Smooth muscle cell (in vitro differentiated cells): ENCODE measurements at regions not wholly inside any gene's neighbourhood (a gene's known extent, or its start where the extent isn't known, plus 50 kb on each side); places are given as distances from the start of the nearest gene placed in this dataset.

Experiments used
- DNase-seq: peaks from one replicate; lab custom pipeline; 2025; ENCODE audit not compliant: unreplicated experiment; lab: John Stamatoyannopoulos, UW
- H2AFZ ChIP-seq: fragments of 200-600 bp; sonication (generic); 2 replicates; pipeline ENCODE4 v1.6.0; 2016; ENCODE audit warnings: antibody characterized with exemption, low read depth, mild to moderate bottlenecking
- H3F3A ChIP-seq: fragments of 200-600 bp; sonication (generic); 2 replicates; pipeline ENCODE4 v1.6.0; 2017; ENCODE audit warnings: antibody characterized with exemption, low read depth
- H3K27ac ChIP-seq: fragments of 200-600 bp; sonication (generic); 2 replicates; pipeline ENCODE4 v1.5.1; 2016; ENCODE audit warnings: low read depth, mild to moderate bottlenecking
- H3K27me3 ChIP-seq: fragments of 200-600 bp; sonication (generic); 2 replicates; pipeline ENCODE4 v1.6.1; 2016; ENCODE audit warnings: low read depth, mild to moderate bottlenecking
- H3K36me3 ChIP-seq: fragments of 200-600 bp; sonication (generic); 2 replicates; pipeline ENCODE4 v1.5.1; 2016; ENCODE audit warnings: low read depth
- H3K4me1 ChIP-seq: fragments of 200-600 bp; sonication (generic); 2 replicates; pipeline ENCODE4 v1.5.1; 2016; ENCODE audit warnings: low read depth
- H3K4me2 ChIP-seq: fragments of 200-600 bp; sonication (generic); 2 replicates; pipeline ENCODE4 v1.6.0; 2016; ENCODE audit warnings: mild to moderate bottlenecking
- H3K4me3 ChIP-seq: fragments of 200-600 bp; sonication (generic); 2 replicates; pipeline ENCODE4 v1.5.1; 2016; ENCODE audit warnings: mild to moderate bottlenecking
- H3K79me2 ChIP-seq: fragments of 200-600 bp; sonication (generic); 2 replicates; pipeline ENCODE4 v1.6.0; 2016; ENCODE audit warnings: low read depth, mild to moderate bottlenecking
- H3K9ac ChIP-seq: fragments of 200-600 bp; sonication (generic); 2 replicates; pipeline ENCODE4 v1.6.0; 2016; ENCODE audit warnings: low read depth
- H3K9me3 ChIP-seq: fragments of 200-600 bp; sonication (generic); replicated peaks from 2 replicates; pipeline ENCODE4 v1.5.1; 2016; ENCODE audit warnings: low read depth
- H4K20me1 ChIP-seq: fragments of 200-600 bp; sonication (generic); 2 replicates; pipeline ENCODE4 v1.6.0; 2016; ENCODE audit warnings: low read depth
- WGBS: methylation state at CpG from one replicate; pipeline ENCODE4 v1.1.7; 2016; ENCODE audit warnings: low lambda C conversion rate; 5-methylcytosine and 5-hydroxymethylcytosine counted together
- TF ChIP-seq, protein P1 (sequence below): fragments of 200-600 bp; sonication (generic); IDR thresholded peaks from 2 replicates; pipeline ENCODE4 v1.5.1; 2017; ENCODE audit warnings: borderline replicate concordance, mild to moderate bottlenecking, antibody characterized with exemption; ENCODE audit not compliant: insufficient read depth, poor library complexity, severe bottlenecking

DNA sequence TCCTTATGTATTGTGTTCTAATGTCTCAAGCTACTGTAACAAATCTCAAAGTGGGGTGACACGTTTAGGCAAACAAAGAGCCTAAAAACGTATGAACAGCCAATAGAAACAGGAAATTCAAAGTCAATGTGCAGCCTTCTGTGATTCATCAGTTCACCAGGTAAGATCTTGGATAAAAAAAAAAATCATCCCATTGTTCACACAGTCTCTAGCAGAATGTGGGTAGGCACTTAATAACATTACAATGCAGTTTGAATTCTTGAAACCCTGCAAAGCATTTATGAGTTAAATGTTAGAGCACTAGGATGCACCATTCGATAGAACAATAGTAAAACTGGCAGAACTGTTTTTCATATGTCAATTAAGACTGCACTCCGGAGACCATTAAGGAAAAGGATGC lies 88.2 kb upstream of the HDAC9 start:
- Histone ChIP-seq H4K20me1 (no peaks in the 10 kb centered on the region), H3K9ac (no peak overlapping the region), H3K36me3 (no peaks in the 10 kb centered on the region), H3K27ac (no peak overlapping the region), H2AFZ (no peak overlapping the region), H3K9me3 (no peaks in the 10 kb centered on the region), H3K4me2 (no peak overlapping the region), H3K4me3 (no peak overlapping the region), H3F3A (peaks cover under 1% of the 10 kb centered on the region), H3K4me1 (peaks cover 5% of the 10 kb centered on the region), H3K27me3 (no peaks in the 10 kb centered on the region), H3K79me2 (no peaks in the 10 kb centered on the region)
- DNase-seq = no peak
- 40% methylated on average over 4 of the region's 4 CpGs for WGBS
- TF ChIP-seq, protein P1, sequence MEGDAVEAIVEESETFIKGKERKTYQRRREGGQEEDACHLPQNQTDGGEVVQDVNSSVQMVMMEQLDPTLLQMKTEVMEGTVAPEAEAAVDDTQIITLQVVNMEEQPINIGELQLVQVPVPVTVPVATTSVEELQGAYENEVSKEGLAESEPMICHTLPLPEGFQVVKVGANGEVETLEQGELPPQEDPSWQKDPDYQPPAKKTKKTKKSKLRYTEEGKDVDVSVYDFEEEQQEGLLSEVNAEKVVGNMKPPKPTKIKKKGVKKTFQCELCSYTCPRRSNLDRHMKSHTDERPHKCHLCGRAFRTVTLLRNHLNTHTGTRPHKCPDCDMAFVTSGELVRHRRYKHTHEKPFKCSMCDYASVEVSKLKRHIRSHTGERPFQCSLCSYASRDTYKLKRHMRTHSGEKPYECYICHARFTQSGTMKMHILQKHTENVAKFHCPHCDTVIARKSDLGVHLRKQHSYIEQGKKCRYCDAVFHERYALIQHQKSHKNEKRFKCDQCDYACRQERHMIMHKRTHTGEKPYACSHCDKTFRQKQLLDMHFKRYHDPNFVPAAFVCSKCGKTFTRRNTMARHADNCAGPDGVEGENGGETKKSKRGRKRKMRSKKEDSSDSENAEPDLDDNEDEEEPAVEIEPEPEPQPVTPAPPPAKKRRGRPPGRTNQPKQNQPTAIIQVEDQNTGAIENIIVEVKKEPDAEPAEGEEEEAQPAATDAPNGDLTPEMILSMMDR = no peak

DNA sequence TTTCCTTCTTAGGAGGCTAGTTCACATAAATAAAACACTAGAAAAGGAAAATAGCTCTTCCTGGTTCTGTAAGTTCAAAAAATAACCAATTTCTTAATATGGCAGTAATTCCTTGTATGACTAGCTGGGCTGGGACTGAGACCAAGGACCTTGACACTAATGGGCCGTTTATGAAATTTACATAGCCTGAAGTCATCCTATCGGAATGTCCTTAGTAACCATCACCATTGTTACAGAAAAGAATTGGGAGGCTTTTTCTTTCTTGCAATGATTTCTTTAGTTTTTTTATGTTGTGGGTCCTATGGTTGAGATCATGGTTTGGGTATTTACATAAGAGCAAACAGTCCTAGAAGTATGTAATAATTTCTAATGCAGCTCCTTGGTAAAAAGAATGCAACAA lies 87.1 kb upstream of the HDAC9 start:
- DNase-seq = no peak
- Histone ChIP-seq H3K27me3 (no peaks in the 10 kb centered on the region), H3K4me2 (peak overlapping the region; percentile 41), H3K79me2 (no peaks in the 10 kb centered on the region), H3K36me3 (no peaks in the 10 kb centered on the region), H4K20me1 (no peaks in the 10 kb centered on the region), H3K9ac (no peak overlapping the region), H3K9me3 (no peaks in the 10 kb centered on the region), H3K4me1 (no peaks in the 10 kb centered on the region), H2AFZ (peak overlapping the region; percentile 14), H3K27ac (peak overlapping the region; percentile 21), H3F3A (no peaks in the 10 kb centered on the region), H3K4me3 (no peak overlapping the region)
- WGBS = 49% methylated on average over 2 of the region's 2 CpGs
- TF ChIP-seq, protein P1 = no peak

DNA sequence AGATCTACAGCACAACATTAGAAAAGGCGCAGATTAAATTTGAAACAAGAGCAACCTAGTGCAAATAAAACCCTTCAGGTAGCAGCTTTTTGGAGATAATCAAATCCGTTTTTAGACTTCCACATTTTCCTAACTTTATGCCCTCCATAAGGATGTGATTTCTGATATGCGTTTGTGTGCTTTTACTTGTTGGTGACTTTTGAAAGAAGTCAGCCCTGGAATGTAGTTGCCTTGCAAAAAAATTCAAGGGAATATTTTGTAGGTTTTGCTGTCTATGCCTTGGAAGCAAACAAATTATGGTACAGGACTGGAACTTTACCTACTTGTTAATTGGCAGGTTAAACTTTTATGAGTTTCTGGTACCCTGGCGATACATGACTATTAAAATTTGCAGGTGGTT lies 86.7 kb upstream of the HDAC9 start:
- Histone ChIP-seq H3K79me2 (no peaks in the 10 kb centered on the region), H2AFZ (peak overlapping the region; percentile 14), H4K20me1 (no peaks in the 10 kb centered on the region), H3K36me3 (no peaks in the 10 kb centered on the region), H3K4me3 (no peak overlapping the region), H3K27me3 (no peaks in the 10 kb centered on the region), H3K4me1 (no peaks in the 10 kb centered on the region), H3F3A (no peaks in the 10 kb centered on the region), H3K9ac (no peak overlapping the region), H3K27ac (peak overlapping the region; percentile 21), H3K9me3 (no peaks in the 10 kb centered on the region), H3K4me2 (peak overlapping the region; percentile 41)
- no peak for DNase-seq
- TF ChIP-seq, protein P1 = no peak
- WGBS = 87% methylated on average over 4 of the region's 4 CpGs

DNA sequence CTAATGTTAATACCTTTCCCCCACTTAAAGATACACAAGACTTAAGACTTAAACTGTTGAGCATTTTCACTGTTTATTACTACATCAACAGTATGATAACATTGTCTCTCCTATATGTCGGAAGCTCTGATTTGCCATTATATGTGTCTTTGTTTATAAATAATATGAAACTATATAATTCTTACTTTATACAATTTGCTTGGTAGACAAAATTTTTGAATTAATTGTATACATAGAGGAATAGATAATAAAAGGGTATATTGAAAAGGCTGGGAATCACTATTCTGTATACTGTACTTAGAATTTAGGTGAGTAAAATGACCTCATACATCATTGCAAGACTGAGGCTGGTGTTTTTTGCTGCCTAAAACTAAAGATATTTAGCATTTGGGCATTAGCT lies 82.1 kb upstream of the HDAC9 start:
- WGBS = 65% methylated on average over 1 of the region's 1 CpG
- Histone ChIP-seq H3K4me2 (no peak overlapping the region), H2AFZ (no peak overlapping the region), H3K4me3 (no peak overlapping the region), H3K27ac (no peak overlapping the region), H3F3A (no peaks in the 10 kb centered on the region), H3K79me2 (no peaks in the 10 kb centered on the region), H3K36me3 (no peaks in the 10 kb centered on the region), H3K9me3 (no peaks in the 10 kb centered on the region), H3K9ac (no peak overlapping the region), H4K20me1 (no peaks in the 10 kb centered on the region), H3K4me1 (peaks cover 9% of the 10 kb centered on the region), H3K27me3 (no peaks in the 10 kb centered on the region)
- DNase-seq = no peak
- TF ChIP-seq, protein P1 = no peak
